Gastroesophageal sphincter (tissue), 3 donors: ENCODE measurements at regions not wholly inside any gene's neighbourhood (a gene's known extent, or its start where the extent isn't known, plus 50 kb on each side); places are given as distances from the start of the nearest gene placed in this dataset.
"Not testable (repeated sequence)": the region's sequence is repeated elsewhere in the genome, so short reads cannot be mapped to it uniquely, and the experiment has no call there.

Experiments used
- CTCF ChIP-seq, 4 experiments: fragments of 200-600 bp in 2 of 4; fragments of 450-650 bp in 2 of 4; sonication (generic) in 1 of 4; IDR thresholded peaks; one replicate each; pipeline ENCODE4 v1.5.1; 2017 to 2019; ENCODE audit warnings: antibody characterized with exemption in 4 of 4, mild to moderate bottlenecking in 2 of 4, moderate library complexity in 2 of 4
- POLR2A ChIP-seq, 2 donors: fragments of 450-650 bp; IDR thresholded peaks; one replicate each; pipeline ENCODE4 v1.6.1; 2017; ENCODE audit warnings: antibody characterized with exemption in 2 of 2, mild to moderate bottlenecking in 2 of 2, moderate library complexity in 1 of 2

DNA sequence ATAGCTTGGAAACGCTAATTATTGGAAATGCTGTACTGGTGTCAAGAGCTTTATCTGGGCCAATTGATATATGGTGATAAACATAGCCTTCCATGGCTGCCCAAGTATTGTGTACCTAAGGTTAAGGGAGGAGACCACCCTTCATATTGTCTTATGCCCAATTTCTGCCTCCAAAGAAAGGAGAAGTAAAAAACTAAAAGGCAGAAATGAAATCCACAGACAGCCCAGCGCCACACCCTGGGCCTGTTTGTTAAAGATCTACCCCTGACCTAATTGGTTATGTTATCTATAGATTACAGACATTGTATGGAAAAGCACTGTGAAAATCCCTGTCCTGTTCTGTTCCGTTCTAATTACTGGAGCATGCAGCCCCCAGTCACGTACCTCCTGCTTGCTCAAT is 142.4 kb upstream of the RPS23 start:
- TF ChIP-seq CTCF, POLR2A (IDR thresholded peaks at IDR 0.05): not testable (repeated sequence)
